Muscle layer of duodenum (tissue), 2 donors: ENCODE measurements at regions not wholly inside any gene's neighbourhood (a gene's known extent, or its start where the extent isn't known, plus 50 kb on each side); places are given as distances from the start of the nearest gene placed in this dataset.
"Not testable (repeated sequence)": the region's sequence is repeated elsewhere in the genome, so short reads cannot be mapped to it uniquely, and the experiment has no call there.

Source experiments
- H3K27ac ChIP-seq: one replicate; pipeline ENCODE4 v1.7.0; 2013; ENCODE audit warnings: mild to moderate bottlenecking, low read length
- H3K27me3 ChIP-seq: one replicate; pipeline ENCODE4 v1.7.0; 2013; ENCODE audit warnings: low read depth, mild to moderate bottlenecking, control low read depth, low read length
- H3K36me3 ChIP-seq, 2 donors: one replicate each; pipeline ENCODE4 v1.7.0; 2013; ENCODE audit warnings: low read length in 2 of 2, control low read depth in 1 of 2, mild to moderate bottlenecking in 1 of 2; ENCODE audit not compliant: insufficient read depth in 2 of 2, control insufficient read depth in 1 of 2
- H3K4me1 ChIP-seq, 2 donors: one replicate each; pipeline ENCODE4 v1.7.0; 2013; ENCODE audit warnings: low read length in 2 of 2, mild to moderate bottlenecking in 2 of 2, control low read depth in 1 of 2, moderate library complexity in 1 of 2; ENCODE audit not compliant: insufficient read depth in 2 of 2, control insufficient read depth in 1 of 2
- H3K4me3 ChIP-seq, 2 donors: one replicate each; pipeline ENCODE4 v1.7.0; 2013; ENCODE audit warnings: low read length in 2 of 2, low read depth in 1 of 2, mild to moderate bottlenecking in 1 of 2
- H3K9me3 ChIP-seq, 2 donors: one replicate each; pipeline ENCODE4 v1.7.0; 2013; ENCODE audit warnings: low read length in 2 of 2, control low read depth in 1 of 2, mild to moderate bottlenecking in 1 of 2; ENCODE audit not compliant: control insufficient read depth in 1 of 2
- donor health status: healthy.

DNA sequence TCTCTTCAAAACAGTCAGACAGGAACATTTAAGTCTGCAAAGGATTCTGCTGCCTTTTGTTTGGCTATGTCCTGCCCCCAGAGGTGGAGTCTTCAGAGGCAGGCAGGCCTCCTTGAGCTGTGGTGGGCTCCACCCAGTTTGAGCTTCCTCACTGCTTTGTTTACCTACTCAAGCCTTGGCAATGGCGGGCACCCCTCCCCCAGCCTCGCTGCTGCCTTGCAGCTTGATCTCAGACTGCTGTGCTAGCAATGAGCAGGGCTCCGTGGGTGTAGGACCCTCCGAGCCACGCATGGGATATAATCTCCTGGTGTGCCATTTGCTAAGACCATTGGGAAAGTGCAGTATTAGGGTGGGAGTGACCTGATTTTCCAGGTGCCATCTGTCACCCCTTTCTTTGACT is 685.4 kb upstream of the ITGA1 start:
- H3K9me3 ChIP-seq, H3K4me1 ChIP-seq, H3K27ac ChIP-seq, H3K36me3 ChIP-seq, H3K27me3 ChIP-seq, H3K4me3 ChIP-seq: not testable (repeated sequence)

DNA sequence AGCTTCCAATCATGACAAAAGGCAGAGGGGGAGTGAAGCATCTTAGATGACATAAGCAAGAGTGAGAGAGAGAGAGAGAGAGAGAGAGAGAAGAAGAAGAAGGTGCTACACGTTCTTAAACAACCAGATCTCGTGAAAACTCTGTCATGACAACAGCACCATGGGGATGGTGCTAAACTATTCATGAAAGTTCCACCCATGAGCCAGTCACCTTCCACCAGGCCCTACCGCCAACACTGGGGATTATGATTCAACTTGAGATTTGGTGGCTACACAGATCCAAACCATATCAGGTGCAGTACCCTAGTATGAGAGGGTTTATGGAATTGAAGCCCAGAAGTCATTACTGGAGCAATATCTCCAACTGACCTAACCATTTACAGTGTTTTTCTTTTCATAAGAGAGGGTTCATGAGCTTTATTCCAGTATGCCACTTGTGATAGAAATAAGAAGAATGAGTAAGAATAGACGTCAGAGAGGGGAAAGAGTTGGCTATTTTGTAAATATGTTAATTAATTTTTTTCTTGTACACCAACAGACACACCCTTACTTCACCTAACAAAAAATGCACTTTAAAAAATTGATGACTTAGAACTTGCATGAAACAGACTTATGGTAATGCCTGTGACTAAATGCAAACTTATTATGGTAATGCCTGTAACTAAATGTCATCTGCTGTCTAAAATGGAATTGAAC is 680.4 kb upstream of the ITGA1 start:
- H3K9me3 ChIP-seq, result no peaks in the 10 kb centered on the region
- H3K36me3 ChIP-seq, result no peaks in the 10 kb centered on the region

DNA sequence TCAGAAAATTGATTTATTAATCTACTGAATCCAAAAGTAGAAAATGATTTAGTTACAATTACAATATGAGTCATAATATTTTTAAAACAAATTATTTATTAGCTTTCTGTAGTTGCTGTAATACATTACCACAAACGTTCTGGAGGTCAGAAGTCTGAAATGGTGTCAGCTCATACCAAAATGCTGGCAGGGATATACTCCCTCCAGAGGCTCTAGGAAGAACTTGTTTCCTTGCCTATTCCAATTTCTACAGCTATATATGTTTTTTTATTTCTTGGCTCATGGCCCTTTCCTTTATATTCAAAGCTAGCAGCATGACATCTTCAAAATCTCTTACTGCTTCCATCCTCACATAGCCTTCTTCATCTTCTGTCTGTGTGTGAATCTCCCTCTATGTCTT is 667.9 kb upstream of the ITGA1 start:
- Histone ChIP-seq H3K27ac (no peak overlapping the region), H3K36me3 (no peaks in the 10 kb centered on the region), H3K9me3 (no peaks in the 10 kb centered on the region), H3K4me3 (no peak overlapping the region), H3K27me3 (no peaks in the 10 kb centered on the region), H3K4me1 (no peaks in the 10 kb centered on the region)

More for the DNA sequence above, 680.4 kb upstream of the ITGA1 start:
- Histone ChIP-seq H3K27ac (no peak overlapping the region), H3K4me1 (no peaks in the 10 kb centered on the region), H3K4me3 (no peak overlapping the region), H3K27me3 (no peaks in the 10 kb centered on the region)

DNA sequence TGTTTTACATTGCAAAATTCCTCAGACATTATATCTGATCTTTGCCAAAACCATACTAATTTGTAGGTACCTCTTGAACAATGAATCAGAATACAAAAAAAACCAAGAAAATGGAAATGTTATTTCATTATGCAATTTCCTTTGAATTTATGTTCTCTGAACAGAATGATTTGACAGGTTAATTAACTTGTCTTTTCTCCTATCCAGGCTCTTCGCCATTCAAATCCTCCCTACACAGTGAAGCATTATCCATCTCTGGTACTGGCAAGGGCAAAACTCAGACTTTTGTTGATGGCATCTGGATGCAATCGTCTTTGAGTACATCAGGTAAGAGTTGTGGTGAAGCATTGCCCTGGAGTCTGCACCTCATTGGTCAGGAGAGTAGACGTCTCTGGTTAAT is 655.7 kb upstream of the ITGA1 start:
- no peaks in the 10 kb centered on the region for H3K4me1 ChIP-seq
- no peaks in the 10 kb centered on the region for H3K9me3 ChIP-seq
- H3K27me3 ChIP-seq, result no peaks in the 10 kb centered on the region
- no peak overlapping the region for H3K27ac ChIP-seq
- H3K36me3 ChIP-seq, result no peaks in the 10 kb centered on the region
- no peak overlapping the region for H3K4me3 ChIP-seq

DNA sequence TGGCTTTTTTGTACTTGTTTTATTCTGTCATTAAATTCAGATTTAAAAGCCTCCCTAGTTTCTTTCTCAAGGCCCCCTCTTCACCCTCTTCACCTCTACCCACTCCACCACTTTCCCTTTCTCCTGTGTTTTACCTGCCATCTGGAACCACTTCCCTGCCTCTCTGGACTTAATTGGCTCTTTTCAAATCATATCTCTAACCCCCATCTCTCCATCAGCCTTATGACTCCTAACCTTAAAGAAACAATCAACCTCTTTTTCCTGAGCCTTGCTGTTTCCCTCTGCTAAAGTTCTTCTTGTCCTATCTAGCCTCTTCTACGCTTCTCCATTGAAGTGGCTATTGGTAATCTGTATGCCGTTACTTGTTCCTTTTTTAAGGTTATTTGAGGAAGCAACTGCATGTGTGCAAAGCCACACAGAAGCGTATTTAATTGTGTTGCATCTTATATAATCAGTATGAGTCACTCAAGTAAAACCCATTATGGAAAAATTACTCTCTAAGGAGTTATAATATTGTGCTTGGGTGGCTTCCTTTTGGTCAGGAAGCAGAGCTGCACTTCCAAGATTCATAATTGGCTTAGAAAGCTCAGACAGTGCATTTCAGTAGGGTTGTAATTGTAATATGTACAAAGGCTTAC is 653.6 kb upstream of the ITGA1 start:
- no peak overlapping the region for H3K4me3 ChIP-seq
- H3K36me3 ChIP-seq, result no peaks in the 10 kb centered on the region
- H3K27ac ChIP-seq, result no peak overlapping the region
- no peaks in the 10 kb centered on the region for H3K27me3 ChIP-seq
- no peaks in the 10 kb centered on the region for H3K4me1 ChIP-seq
- H3K9me3 ChIP-seq, result no peaks in the 10 kb centered on the region

- no peaks in the 10 kb centered on the region for H3K9me3 ChIP-seq
- no peaks in the 10 kb centered on the region for H3K4me1 ChIP-seq
- H3K36me3 ChIP-seq, result no peaks in the 10 kb centered on the region
- H3K4me3 ChIP-seq, result no peak overlapping the region
- no peak overlapping the region for H3K27ac ChIP-seq
- H3K27me3 ChIP-seq, result no peaks in the 10 kb centered on the region
Measured at GRCh38 chr5:52139888-52140615, 647.7 kb upstream of the ITGA1 start.

DNA sequence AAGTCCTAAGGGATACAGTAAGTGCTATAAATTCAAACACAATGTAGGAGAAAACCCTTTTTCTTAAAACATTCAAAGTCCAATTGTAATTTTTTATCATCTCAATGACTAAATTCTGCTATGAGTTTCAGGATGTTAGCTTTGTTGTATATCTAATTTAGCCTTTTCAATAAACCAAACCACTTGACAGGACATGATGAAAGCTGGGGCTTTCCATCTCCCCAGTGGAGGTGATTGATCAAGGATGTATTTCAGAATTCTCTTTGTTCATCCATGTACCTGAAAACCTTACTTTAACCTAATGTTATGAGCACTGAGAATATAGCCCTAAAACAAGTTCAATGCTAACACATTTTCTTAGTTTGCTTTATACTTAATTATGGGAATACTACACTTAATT is 639.0 kb upstream of the ITGA1 start:
- Histone ChIP-seq H3K4me1 (no peaks in the 10 kb centered on the region), H3K27me3 (no peaks in the 10 kb centered on the region), H3K9me3 (no peaks in the 10 kb centered on the region), H3K27ac (no peak overlapping the region), H3K36me3 (no peaks in the 10 kb centered on the region), H3K4me3 (no peak overlapping the region)

DNA sequence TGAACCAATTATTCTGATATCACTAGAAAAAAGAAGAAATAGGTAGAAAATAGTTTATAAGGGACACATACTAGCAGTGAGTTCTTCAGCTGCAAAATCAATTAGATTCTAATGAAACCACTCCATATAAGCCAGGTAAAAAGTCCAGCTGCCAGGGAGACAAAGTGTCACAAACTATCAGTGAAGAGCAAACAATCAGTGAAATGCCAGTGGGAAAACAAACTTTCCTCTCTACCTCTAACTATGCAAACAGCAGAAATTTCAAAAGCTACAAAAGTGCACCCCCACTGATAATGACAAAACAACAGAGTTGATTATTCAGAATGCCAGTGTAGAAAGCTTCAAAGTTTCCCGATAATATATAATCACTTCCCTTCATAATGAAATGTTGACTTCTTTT is 637.2 kb upstream of the ITGA1 start:
- Histone ChIP-seq H3K9me3 (no peaks in the 10 kb centered on the region), H3K4me3 (no peak overlapping the region), H3K27me3 (no peaks in the 10 kb centered on the region), H3K36me3 (no peaks in the 10 kb centered on the region), H3K4me1 (no peaks in the 10 kb centered on the region), H3K27ac (no peak overlapping the region)

DNA sequence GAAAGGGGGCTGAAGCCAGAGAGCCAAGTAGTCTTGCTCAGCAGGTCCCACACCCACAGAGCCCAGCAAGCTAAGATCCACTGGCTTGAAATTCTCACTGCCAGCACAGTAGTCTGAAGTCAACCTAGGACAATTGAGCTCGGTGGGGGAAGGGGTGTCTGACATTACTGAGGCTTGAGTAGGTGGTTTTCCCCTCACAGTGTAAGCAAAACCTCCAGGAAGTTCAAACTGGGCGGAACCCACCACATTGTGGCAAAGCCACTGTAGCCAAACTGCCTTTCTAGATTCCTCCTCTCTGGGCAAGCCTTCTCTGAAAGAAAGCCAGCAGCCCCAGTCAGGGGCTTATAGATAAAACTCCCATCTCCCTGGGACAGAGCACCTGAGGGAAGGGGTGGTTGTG is 630.9 kb upstream of the ITGA1 start:
- not testable (repeated sequence) for H3K9me3 ChIP-seq, H3K27ac ChIP-seq, H3K4me1 ChIP-seq, H3K36me3 ChIP-seq, H3K27me3 ChIP-seq, H3K4me3 ChIP-seq

DNA sequence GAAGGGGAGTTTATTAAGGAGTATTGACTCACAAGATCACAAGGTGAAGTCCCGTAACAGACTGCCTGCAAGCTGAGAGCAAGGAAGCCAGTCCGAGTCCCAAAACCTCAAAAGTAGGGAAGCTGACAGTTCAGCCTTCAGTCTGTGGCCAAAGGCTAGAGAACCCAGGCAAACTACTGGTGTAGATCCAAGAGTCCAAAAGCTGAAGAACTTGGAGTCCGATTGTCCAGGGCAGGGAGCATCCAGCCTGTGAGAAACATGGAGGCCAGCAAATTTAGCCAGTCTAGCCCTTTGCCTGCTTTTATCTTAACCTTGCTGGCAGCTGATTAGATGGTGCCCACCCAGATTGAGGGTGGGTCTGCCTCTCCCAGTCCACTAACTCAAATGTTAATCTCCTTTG is 621.9 kb upstream of the ITGA1 start:
- H3K9me3 ChIP-seq, H3K36me3 ChIP-seq, H3K27ac ChIP-seq, H3K4me3 ChIP-seq, H3K4me1 ChIP-seq, H3K27me3 ChIP-seq: not testable (repeated sequence)

- Histone ChIP-seq H3K4me3 (no peak overlapping the region), H3K4me1 (no peaks in the 10 kb centered on the region), H3K9me3 (no peaks in the 10 kb centered on the region), H3K27ac (no peak overlapping the region), H3K27me3 (no peaks in the 10 kb centered on the region), H3K36me3 (no peaks in the 10 kb centered on the region)
Measured at GRCh38 chr5:52173133-52173532, 614.6 kb upstream of the ITGA1 start.
